ENCODE measurements at regions not wholly inside any gene's neighbourhood (a gene's known extent, or its start where the extent isn't known, plus 50 kb on each side); places are given as distances from the start of the nearest gene placed in this dataset.

DNA sequence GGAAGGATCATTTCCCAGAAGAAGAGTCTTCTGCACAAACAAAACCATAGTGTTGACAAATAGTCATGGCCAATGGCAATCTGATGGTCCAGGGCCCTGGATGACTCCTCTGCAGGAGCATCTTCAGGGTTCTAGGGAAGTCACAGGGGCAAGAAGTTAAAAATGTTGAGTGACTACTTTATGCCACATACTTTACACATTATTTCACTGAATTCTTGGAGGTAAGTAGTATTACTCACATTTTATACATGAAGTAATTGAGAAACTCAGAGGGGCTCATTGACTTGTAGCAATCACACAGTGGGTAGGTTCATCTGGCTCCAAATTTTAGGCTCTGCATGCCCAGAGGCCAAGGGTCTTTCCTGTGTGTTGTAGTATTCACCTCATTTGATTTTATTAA is 430.2 kb upstream of the MCTP2 start:
- TF ChIP-seq POLR2A (IDR thresholded peaks at IDR 0.05; ENCODE audit: low read length) (no peak), GATA1 (IDR thresholded peaks at IDR 0.05; ENCODE audit: low read depth, low read length) (no peak)

Measured in erythroblast (primary cell).